Loucy (cell line): ENCODE measurements at regions not wholly inside any gene's neighbourhood (a gene's known extent, or its start where the extent isn't known, plus 50 kb on each side); places are given as distances from the start of the nearest gene placed in this dataset.

Source experiments
- H2AFZ ChIP-seq: fragments of 200-600 bp; sonication (generic); 2 replicates; pipeline ENCODE4 v1.6.0; 2016; ENCODE audit warnings: antibody characterized with exemption, mild to moderate bottlenecking, low read length, moderate library complexity
- H3F3A ChIP-seq: fragments of 200-600 bp; 2 replicates; pipeline ENCODE4 v1.6.0; 2016; ENCODE audit warnings: antibody characterized with exemption, low read depth, mild to moderate bottlenecking
- H3K27me3 ChIP-seq: fragments of 200-600 bp; sonication (generic); 2 replicates; pipeline ENCODE4 v1.6.1; 2014; ENCODE audit warnings: low read length, mild to moderate bottlenecking; ENCODE audit not compliant: insufficient read depth, poor library complexity, severe bottlenecking
- H3K36me3 ChIP-seq: fragments of 200-600 bp; sonication (generic); 2 replicates; pipeline ENCODE4 v1.6.1; 2016; ENCODE audit warnings: low read length; ENCODE audit not compliant: insufficient read depth
- H3K4me1 ChIP-seq: fragments of 200-600 bp; sonication (generic); 2 replicates; pipeline ENCODE4 v1.5.1; 2014; ENCODE audit warnings: low read length, mild to moderate bottlenecking; ENCODE audit not compliant: insufficient read depth, poor library complexity, severe bottlenecking
- H3K4me2 ChIP-seq: fragments of 200-600 bp; sonication (generic); 2 replicates; pipeline ENCODE4 v1.6.0; 2014; ENCODE audit warnings: antibody characterized with exemption, low read length, low read depth, mild to moderate bottlenecking; ENCODE audit not compliant: poor library complexity, severe bottlenecking
- H3K4me3 ChIP-seq: fragments of 200-600 bp; sonication (generic); 2 replicates; pipeline ENCODE4 v1.5.1; 2014; ENCODE audit warnings: low read length, mild to moderate bottlenecking, mixed read lengths; ENCODE audit not compliant: poor library complexity, severe bottlenecking
- H3K79me2 ChIP-seq: fragments of 200-600 bp; sonication (generic); 2 replicates; pipeline ENCODE4 v1.6.1; 2014; ENCODE audit warnings: low read length; ENCODE audit not compliant: insufficient read depth
- H3K9ac ChIP-seq: fragments of 200-600 bp; sonication (generic); 2 replicates; pipeline ENCODE4 v1.6.0; 2014; ENCODE audit warnings: mild to moderate bottlenecking, low read depth, low read length, moderate library complexity; ENCODE audit not compliant: poor library complexity, severe bottlenecking
- H3K9me2 ChIP-seq: fragments of 200-600 bp; sonication (generic); replicated peaks from 2 replicates; pipeline ENCODE4 v1.6.1; 2016; ENCODE audit warnings: low read depth, low read length, mixed read lengths
- H3K9me3 ChIP-seq: fragments of 200-600 bp; sonication (generic); 2 replicates; pipeline ENCODE4 v1.6.1; 2014; ENCODE audit warnings: mild to moderate bottlenecking, antibody characterized with exemption, low read length, low read depth; ENCODE audit not compliant: insufficient read depth
- H4K20me1 ChIP-seq: fragments of 200-600 bp; sonication (generic); 2 replicates; pipeline ENCODE4 v1.6.0; 2014; ENCODE audit warnings: antibody characterized with exemption, low read length, mild to moderate bottlenecking; ENCODE audit not compliant: insufficient read depth, poor library complexity, severe bottlenecking
- CTCF ChIP-seq: fragments of 200-600 bp; sonication (generic); conservative IDR thresholded peaks from 2 replicates; pipeline ENCODE4 v1.5.1; 2014; ENCODE audit warnings: mild to moderate bottlenecking, antibody characterized with exemption, low read length
- EZH2phosphoT487 ChIP-seq: fragments of 200-600 bp; IDR thresholded peaks from 2 replicates; pipeline ENCODE4 v1.6.1; 2018; ENCODE audit warnings: antibody characterized with exemption, mild to moderate bottlenecking, moderate library complexity, borderline replicate concordance

GRCh38 chr1:178024504-178024903 is 54.6 kb upstream of the SEC16B start:
- Histone ChIP-seq H2AFZ (no peak overlapping the region), H3K4me1 (no peaks in the 10 kb centered on the region), H3K4me2 (no peak overlapping the region), H3F3A (no peaks in the 10 kb centered on the region), H3K36me3 (no peaks in the 10 kb centered on the region), H3K79me2 (no peaks in the 10 kb centered on the region), H3K9ac (no peak overlapping the region), H3K9me2 (no peaks in the 10 kb centered on the region), H3K9me3 (no peaks in the 10 kb centered on the region), H4K20me1 (no peaks in the 10 kb centered on the region), H3K27me3 (no peaks in the 10 kb centered on the region), H3K4me3 (no peak overlapping the region)
- TF ChIP-seq CTCF (no peak), EZH2phosphoT487 (no peak)

- Histone ChIP-seq H3K9ac (no peak overlapping the region), H3K9me3 (no peaks in the 10 kb centered on the region), H3K4me2 (no peak overlapping the region), H3K4me1 (no peaks in the 10 kb centered on the region), H3K27me3 (no peaks in the 10 kb centered on the region), H3K36me3 (no peaks in the 10 kb centered on the region), H2AFZ (no peak overlapping the region), H3K9me2 (no peaks in the 10 kb centered on the region), H3K79me2 (no peaks in the 10 kb centered on the region), H3K4me3 (no peak overlapping the region), H3F3A (no peaks in the 10 kb centered on the region), H4K20me1 (no peaks in the 10 kb centered on the region)
- no peak for TF ChIP-seq EZH2phosphoT487
- no peak for TF ChIP-seq CTCF
Measured at GRCh38 chr1:178025613-178026356, 55.9 kb upstream of the SEC16B start.

DNA sequence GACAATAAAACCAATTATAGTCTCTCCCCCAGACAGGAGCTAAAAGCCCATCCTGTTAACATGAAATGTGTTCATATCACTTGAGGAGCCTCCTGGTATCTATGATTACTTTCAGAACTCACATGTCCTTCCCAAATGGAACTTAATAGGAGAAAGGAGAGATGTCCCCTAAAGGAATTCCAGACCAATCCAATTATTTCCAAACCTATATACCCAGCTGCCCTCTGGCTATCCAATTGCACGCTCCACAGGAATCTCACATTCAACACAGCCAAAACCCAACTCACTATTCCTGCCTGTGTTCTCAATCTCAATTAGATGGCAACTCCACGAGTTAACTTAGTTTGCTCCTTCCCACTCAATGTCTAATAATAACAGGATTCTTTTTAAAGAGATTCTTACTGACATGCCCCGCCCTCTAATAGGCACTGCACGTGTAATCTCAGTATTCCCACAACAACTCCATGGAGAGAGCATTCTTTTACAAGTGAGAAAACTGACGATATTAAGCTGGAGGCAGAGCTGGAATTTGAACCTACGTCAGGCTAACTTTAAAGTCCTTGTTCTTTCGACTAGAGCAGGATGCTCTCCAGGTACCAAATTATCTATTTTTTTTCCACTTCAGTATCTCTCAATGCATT is 59.1 kb upstream of the SEC16B start:
- Histone ChIP-seq H3K4me2 (no peak overlapping the region), H3K9ac (no peak overlapping the region), H3K27me3 (no peaks in the 10 kb centered on the region), H2AFZ (no peak overlapping the region), H3K4me3 (no peak overlapping the region), H3F3A (no peaks in the 10 kb centered on the region), H3K79me2 (no peaks in the 10 kb centered on the region), H3K9me2 (no peaks in the 10 kb centered on the region), H3K36me3 (no peaks in the 10 kb centered on the region), H3K9me3 (no peaks in the 10 kb centered on the region), H3K4me1 (no peaks in the 10 kb centered on the region), H4K20me1 (no peaks in the 10 kb centered on the region)
- TF ChIP-seq EZH2phosphoT487 (no peak), CTCF (no peak)
